SK-N-SH treated with all-trans-retinoic acid at 6 μM for 48 hours (cell line): ENCODE measurements at regions not wholly inside any gene's neighbourhood (a gene's known extent, or its start where the extent isn't known, plus 50 kb on each side); places are given as distances from the start of the nearest gene placed in this dataset.

ENCODE experiments used
- ATAC-seq: fragments of 200-7000 bp; cut with Tn5 transposase; 3 replicates; pipeline ENCODE4 v1.9.1; 2020; ENCODE audit warnings: mild to moderate bottlenecking, moderate library complexity
- ARNTL ChIP-seq: fragments of 450-650 bp; formaldehyde crosslinking; IDR thresholded peaks from 2 replicates; pipeline ENCODE4 v1.5.0; 2020; ENCODE audit warnings: low read depth, mild to moderate bottlenecking, moderate library complexity, borderline replicate concordance
- BACH2 ChIP-seq: fragments of 250-450 bp; sonication (Bioruptor Pico); IDR thresholded peaks from 2 replicates; pipeline ENCODE4 v1.9.0; 2021; ENCODE audit warnings: mild to moderate bottlenecking, borderline replicate concordance
- CSDC2 ChIP-seq: fragments of 250-450 bp; sonication (Bioruptor Pico); IDR thresholded peaks from 2 replicates; pipeline ENCODE4 v1.5.0; 2020; ENCODE audit warnings: mild to moderate bottlenecking, moderate library complexity
- ESRRG ChIP-seq: fragments of 250-450 bp; sonication (Bioruptor Pico); IDR thresholded peaks from 2 replicates; pipeline ENCODE4 v1.6.1; 2021; ENCODE audit warnings: mild to moderate bottlenecking
- GLIS3 ChIP-seq: fragments of 250-450 bp; sonication (Bioruptor Pico); IDR thresholded peaks from 2 replicates; pipeline ENCODE4 v1.5.0; 2020; ENCODE audit warnings: mild to moderate bottlenecking, moderate library complexity
- ISL1 ChIP-seq: fragments of 250-450 bp; sonication (Bioruptor Pico); IDR thresholded peaks from 2 replicates; pipeline ENCODE4 v2.1.2; 2022; ENCODE audit warnings: mild to moderate bottlenecking, moderate library complexity
- OSR1 ChIP-seq: fragments of 250-450 bp; sonication (Bioruptor Pico); IDR thresholded peaks from 2 replicates; pipeline ENCODE4 v1.8.0; 2022; ENCODE audit warnings: moderate library complexity, mild to moderate bottlenecking, inconsistent platforms
- PPARA ChIP-seq: fragments of 250-450 bp; sonication (Bioruptor Pico); IDR thresholded peaks from 2 replicates; pipeline ENCODE4 v1.5.0; 2020; ENCODE audit warnings: mild to moderate bottlenecking, borderline replicate concordance
- RARB ChIP-seq: fragments of 250-450 bp; sonication (Bioruptor Pico); IDR thresholded peaks from 2 replicates; pipeline ENCODE4 v1.8.0; 2021; ENCODE audit warnings: mild to moderate bottlenecking, moderate library complexity
- SNAI2 ChIP-seq: fragments of 250-450 bp; sonication (Bioruptor Pico); IDR thresholded peaks from 2 replicates; pipeline ENCODE4 v1.5.0; 2020; ENCODE audit warnings: mild to moderate bottlenecking, moderate library complexity
- TCF4 ChIP-seq: fragments of 250-450 bp; sonication (Bioruptor Pico); IDR thresholded peaks from 2 replicates; pipeline ENCODE4 v1.8.0; 2021; ENCODE audit warnings: mild to moderate bottlenecking, moderate library complexity, borderline replicate concordance
- TOX ChIP-seq: fragments of 250-450 bp; sonication (Bioruptor Pico); IDR thresholded peaks from 2 replicates; pipeline ENCODE4 v1.8.0; 2021; ENCODE audit warnings: mild to moderate bottlenecking, moderate library complexity, borderline replicate concordance
- ZC3H10 ChIP-seq: fragments of 250-450 bp; sonication (Bioruptor Pico); IDR thresholded peaks from 2 replicates; pipeline ENCODE4 v1.5.1; 2021; ENCODE audit warnings: mild to moderate bottlenecking, moderate library complexity
- ZFP3 ChIP-seq: fragments of 250-450 bp; sonication (Bioruptor Pico); IDR thresholded peaks from 2 replicates; pipeline ENCODE4 v1.5.0; 2020; ENCODE audit warnings: mild to moderate bottlenecking, moderate library complexity
- ZFP30 ChIP-seq: fragments of 450-650 bp; formaldehyde crosslinking; IDR thresholded peaks from 2 replicates; pipeline ENCODE4 v1.5.0; 2022; ENCODE audit warnings: mild to moderate bottlenecking, moderate library complexity
- ZNF565 ChIP-seq: fragments of 450-650 bp; formaldehyde crosslinking; conservative IDR thresholded peaks from 2 replicates; pipeline ENCODE4 v1.5.0; 2020; ENCODE audit warnings: low read depth, mild to moderate bottlenecking, moderate library complexity
- ZNF8 ChIP-seq: fragments of 450-650 bp; formaldehyde crosslinking; IDR thresholded peaks from 2 replicates; pipeline ENCODE4 v1.5.0; 2020; ENCODE audit warnings: mild to moderate bottlenecking, moderate library complexity
- TF ChIP-seq, protein P1 (sequence below): fragments of 250-450 bp; sonication (Bioruptor Pico); IDR thresholded peaks from 2 replicates; pipeline ENCODE4 v1.8.0; 2020; ENCODE audit warnings: mild to moderate bottlenecking, moderate library complexity, borderline replicate concordance
- TF ChIP-seq, protein P2 (sequence below): fragments of 250-450 bp; sonication (Bioruptor Pico); IDR thresholded peaks from 2 replicates; pipeline ENCODE4 v1.5.0; 2020; ENCODE audit warnings: mild to moderate bottlenecking, moderate library complexity
- TF ChIP-seq, protein P3 (sequence below): fragments of 250-450 bp; sonication (Bioruptor Pico); IDR thresholded peaks from 2 replicates; pipeline ENCODE4 v1.5.1; 2020; ENCODE audit warnings: low read depth, mild to moderate bottlenecking, moderate library complexity
- TF ChIP-seq, protein P4 (sequence below): fragments of 250-450 bp; sonication (Bioruptor Pico); IDR thresholded peaks from 2 replicates; pipeline ENCODE4 v1.8.0; 2021; ENCODE audit warnings: low read depth, mild to moderate bottlenecking, moderate library complexity, borderline replicate concordance

DNA sequence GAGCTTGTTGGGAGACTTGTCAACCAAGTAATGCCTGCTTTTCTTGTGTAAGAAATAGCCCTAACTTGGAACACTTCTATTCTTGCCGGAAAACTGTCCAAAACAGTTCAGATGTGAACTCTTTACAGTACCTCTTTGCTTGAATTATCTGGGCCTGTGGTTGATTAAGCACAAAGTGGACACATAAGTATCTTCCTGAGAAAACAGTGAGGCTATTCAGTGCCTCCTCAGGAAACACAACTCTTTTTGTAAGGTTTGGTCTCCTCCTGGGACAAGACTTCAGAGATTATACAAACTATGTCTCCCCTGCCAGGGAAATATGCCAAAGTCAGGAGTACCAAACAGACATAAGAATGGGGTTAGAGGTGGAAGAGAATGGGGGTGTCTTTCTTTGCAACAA, 127.7 kb downstream of the LACC1 start (continued):
- TF ChIP-seq, protein P1, sequence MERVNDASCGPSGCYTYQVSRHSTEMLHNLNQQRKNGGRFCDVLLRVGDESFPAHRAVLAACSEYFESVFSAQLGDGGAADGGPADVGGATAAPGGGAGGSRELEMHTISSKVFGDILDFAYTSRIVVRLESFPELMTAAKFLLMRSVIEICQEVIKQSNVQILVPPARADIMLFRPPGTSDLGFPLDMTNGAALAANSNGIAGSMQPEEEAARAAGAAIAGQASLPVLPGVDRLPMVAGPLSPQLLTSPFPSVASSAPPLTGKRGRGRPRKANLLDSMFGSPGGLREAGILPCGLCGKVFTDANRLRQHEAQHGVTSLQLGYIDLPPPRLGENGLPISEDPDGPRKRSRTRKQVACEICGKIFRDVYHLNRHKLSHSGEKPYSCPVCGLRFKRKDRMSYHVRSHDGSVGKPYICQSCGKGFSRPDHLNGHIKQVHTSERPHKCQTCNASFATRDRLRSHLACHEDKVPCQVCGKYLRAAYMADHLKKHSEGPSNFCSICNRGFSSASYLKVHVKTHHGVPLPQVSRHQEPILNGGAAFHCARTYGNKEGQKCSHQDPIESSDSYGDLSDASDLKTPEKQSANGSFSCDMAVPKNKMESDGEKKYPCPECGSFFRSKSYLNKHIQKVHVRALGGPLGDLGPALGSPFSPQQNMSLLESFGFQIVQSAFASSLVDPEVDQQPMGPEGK = no peak
- TF ChIP-seq, protein P2, sequence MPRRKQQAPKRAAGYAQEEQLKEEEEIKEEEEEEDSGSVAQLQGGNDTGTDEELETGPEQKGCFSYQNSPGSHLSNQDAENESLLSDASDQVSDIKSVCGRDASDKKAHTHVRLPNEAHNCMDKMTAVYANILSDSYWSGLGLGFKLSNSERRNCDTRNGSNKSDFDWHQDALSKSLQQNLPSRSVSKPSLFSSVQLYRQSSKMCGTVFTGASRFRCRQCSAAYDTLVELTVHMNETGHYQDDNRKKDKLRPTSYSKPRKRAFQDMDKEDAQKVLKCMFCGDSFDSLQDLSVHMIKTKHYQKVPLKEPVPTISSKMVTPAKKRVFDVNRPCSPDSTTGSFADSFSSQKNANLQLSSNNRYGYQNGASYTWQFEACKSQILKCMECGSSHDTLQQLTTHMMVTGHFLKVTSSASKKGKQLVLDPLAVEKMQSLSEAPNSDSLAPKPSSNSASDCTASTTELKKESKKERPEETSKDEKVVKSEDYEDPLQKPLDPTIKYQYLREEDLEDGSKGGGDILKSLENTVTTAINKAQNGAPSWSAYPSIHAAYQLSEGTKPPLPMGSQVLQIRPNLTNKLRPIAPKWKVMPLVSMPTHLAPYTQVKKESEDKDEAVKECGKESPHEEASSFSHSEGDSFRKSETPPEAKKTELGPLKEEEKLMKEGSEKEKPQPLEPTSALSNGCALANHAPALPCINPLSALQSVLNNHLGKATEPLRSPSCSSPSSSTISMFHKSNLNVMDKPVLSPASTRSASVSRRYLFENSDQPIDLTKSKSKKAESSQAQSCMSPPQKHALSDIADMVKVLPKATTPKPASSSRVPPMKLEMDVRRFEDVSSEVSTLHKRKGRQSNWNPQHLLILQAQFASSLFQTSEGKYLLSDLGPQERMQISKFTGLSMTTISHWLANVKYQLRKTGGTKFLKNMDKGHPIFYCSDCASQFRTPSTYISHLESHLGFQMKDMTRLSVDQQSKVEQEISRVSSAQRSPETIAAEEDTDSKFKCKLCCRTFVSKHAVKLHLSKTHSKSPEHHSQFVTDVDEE (CRISPR knock-in tag) = no peak
- TF ChIP-seq, all 23 proteins: peak for 0

DNA sequence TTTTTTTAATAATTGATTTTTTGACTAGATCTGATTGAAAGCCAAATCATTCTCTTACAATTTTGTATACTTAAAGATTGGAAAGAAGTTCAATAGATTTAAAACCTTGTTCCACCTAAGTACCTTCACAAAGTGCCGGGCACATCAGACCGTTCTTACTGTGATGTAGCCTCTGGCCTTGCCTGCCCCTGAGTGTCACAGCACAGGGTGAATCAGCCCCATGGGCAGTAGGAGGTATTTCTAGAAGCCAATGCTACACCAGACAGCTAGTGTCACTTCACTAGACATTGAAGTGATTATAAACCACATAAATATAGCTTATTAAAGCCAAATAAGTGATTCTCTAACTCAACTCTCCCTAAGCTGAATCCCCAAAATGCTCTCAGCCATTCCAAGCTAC, 131.3 kb downstream of the LACC1 start:
- ATAC-seq = no peak
- TF ChIP-seq ZNF565 (CRISPR knock-in tag) (no peak), BACH2 (CRISPR knock-in tag) (no peak), ZFP30 (no peak), OSR1 (no peak), RARB (CRISPR knock-in tag) (no peak), SNAI2 (CRISPR knock-in tag) (no peak), ZC3H10 (CRISPR knock-in tag) (no peak), PPARA (CRISPR knock-in tag) (no peak), ZNF8 (CRISPR knock-in tag) (no peak), ESRRG (CRISPR knock-in tag) (no peak), TOX (no peak), ZFP3 (CRISPR knock-in tag) (no peak), CSDC2 (CRISPR knock-in tag) (no peak), ISL1 (CRISPR knock-in tag) (no peak), ARNTL (no peak), GLIS3 (no peak), TCF4 (CRISPR knock-in tag) (no peak)
- TF ChIP-seq, protein P3, sequence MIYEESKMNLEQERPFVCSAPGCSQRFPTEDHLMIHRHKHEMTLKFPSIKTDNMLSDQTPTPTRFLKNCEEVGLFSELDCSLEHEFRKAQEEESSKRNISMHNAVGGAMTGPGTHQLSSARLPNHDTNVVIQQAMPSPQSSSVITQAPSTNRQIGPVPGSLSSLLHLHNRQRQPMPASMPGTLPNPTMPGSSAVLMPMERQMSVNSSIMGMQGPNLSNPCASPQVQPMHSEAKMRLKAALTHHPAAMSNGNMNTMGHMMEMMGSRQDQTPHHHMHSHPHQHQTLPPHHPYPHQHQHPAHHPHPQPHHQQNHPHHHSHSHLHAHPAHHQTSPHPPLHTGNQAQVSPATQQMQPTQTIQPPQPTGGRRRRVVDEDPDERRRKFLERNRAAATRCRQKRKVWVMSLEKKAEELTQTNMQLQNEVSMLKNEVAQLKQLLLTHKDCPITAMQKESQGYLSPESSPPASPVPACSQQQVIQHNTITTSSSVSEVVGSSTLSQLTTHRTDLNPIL (CRISPR knock-in tag) = no peak
- TF ChIP-seq, protein P4, sequence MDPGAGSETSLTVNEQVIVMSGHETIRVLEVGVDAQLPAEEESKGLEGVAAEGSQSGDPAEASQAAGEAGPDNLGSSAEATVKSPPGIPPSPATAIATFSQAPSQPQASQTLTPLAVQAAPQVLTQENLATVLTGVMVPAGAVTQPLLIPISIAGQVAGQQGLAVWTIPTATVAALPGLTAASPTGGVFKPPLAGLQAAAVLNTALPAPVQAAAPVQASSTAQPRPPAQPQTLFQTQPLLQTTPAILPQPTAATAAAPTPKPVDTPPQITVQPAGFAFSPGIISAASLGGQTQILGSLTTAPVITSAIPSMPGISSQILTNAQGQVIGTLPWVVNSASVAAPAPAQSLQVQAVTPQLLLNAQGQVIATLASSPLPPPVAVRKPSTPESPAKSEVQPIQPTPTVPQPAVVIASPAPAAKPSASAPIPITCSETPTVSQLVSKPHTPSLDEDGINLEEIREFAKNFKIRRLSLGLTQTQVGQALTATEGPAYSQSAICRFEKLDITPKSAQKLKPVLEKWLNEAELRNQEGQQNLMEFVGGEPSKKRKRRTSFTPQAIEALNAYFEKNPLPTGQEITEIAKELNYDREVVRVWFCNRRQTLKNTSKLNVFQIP (CRISPR knock-in tag) = no peak
- TF ChIP-seq, protein P2 (CRISPR knock-in tag) = no peak
